GM12892 (cell line): ENCODE measurements at regions not wholly inside any gene's neighbourhood (a gene's known extent, or its start where the extent isn't known, plus 50 kb on each side); places are given as distances from the start of the nearest gene placed in this dataset.

ENCODE experiments used
- POLR2A ChIP-seq: IDR thresholded peaks from 2 replicates; pipeline ENCODE4 v1.6.1; 2011; ENCODE audit warnings: low read depth, low read length, control low read depth
- POLR2AphosphoS5 ChIP-seq: IDR thresholded peaks from 2 replicates; pipeline ENCODE4 v1.6.1; 2011; ENCODE audit warnings: low read depth, low read length, control low read depth

- no peak for TF ChIP-seq POLR2A
- TF ChIP-seq POLR2AphosphoS5: no peak
These were observed 500.1 kb downstream of the EFNA5 start for GRCh38 chr5:107170620-107171019.
